ENCODE measurements at regions not wholly inside any gene's neighbourhood (a gene's known extent, or its start where the extent isn't known, plus 50 kb on each side); places are given as distances from the start of the nearest gene placed in this dataset.
"Not testable (repeated sequence)": the region's sequence is repeated elsewhere in the genome, so short reads cannot be mapped to it uniquely, and the experiment has no call there.

DNA sequence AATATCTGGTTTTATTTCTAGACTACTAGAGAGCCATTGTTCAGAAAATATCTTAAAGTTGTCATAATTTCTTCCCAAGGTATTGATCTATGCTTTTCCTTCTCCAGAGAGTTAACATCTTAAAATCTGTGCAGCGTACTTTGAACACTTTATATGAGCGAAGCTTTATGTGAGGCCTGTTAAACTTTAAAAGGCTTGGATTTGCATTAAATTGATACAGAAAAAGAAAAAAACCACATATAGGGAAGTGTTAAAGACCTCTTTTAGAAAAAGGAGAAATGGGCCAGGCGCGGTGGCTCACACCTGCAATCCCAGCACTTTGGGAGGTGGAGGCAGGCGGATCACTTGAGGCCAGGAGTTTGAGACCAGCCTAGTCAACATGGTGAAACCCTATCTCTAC is 59.2 kb upstream of the MORC3 start:
- H3K27ac ChIP-seq: no peak overlapping the region
- peaks cover 0 to 3% of the 10 kb centered on the region in 2 donors for H3K4me1 ChIP-seq
- H3K36me3 ChIP-seq: no peaks in the 10 kb centered on the region
- TF ChIP-seq, protein P1, sequence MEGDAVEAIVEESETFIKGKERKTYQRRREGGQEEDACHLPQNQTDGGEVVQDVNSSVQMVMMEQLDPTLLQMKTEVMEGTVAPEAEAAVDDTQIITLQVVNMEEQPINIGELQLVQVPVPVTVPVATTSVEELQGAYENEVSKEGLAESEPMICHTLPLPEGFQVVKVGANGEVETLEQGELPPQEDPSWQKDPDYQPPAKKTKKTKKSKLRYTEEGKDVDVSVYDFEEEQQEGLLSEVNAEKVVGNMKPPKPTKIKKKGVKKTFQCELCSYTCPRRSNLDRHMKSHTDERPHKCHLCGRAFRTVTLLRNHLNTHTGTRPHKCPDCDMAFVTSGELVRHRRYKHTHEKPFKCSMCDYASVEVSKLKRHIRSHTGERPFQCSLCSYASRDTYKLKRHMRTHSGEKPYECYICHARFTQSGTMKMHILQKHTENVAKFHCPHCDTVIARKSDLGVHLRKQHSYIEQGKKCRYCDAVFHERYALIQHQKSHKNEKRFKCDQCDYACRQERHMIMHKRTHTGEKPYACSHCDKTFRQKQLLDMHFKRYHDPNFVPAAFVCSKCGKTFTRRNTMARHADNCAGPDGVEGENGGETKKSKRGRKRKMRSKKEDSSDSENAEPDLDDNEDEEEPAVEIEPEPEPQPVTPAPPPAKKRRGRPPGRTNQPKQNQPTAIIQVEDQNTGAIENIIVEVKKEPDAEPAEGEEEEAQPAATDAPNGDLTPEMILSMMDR (IDR thresholded peaks at IDR 0.05): peak in 1 of 2 donors; percentile 7
- no peak for DNase-seq (ENCODE audit: low spot score)
- H3K4me3 ChIP-seq: peak overlapping the region in 1 of 2 donors; percentile 47
- no peaks in the 10 kb centered on the region for H3K9me3 ChIP-seq
- H3K27me3 ChIP-seq: no peaks in the 10 kb centered on the region

DNA sequence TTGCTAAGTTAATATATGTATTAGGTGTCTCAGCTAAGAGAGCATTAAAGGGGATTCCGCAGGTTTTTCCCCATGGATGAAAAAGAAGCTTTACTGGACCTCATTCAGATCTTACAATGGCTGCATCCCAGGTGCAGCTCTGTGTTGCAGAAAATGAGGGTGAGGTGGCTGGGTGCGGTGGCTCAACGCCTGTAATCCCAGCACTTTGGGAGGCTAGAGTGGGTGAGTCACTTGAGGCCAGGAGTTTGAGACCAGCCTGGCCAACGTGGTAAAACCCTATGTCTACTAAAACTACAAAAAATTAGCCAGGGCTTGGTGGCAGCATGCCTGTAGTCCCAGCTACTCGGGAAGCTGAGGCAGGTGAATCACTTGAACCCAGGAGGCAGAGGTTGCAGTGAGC is 58.5 kb upstream of the MORC3 start:
- no peak for DNase-seq (ENCODE audit: low spot score)
- H3K27me3 ChIP-seq: no peaks in the 10 kb centered on the region
- no peak overlapping the region for H3K27ac ChIP-seq
- H3K4me1 ChIP-seq: peaks cover 0 to 3% of the 10 kb centered on the region in 2 donors
- TF ChIP-seq, protein P1 (IDR thresholded peaks at IDR 0.05): no peak
- no peaks in the 10 kb centered on the region for H3K9me3 ChIP-seq
- no peak overlapping the region for H3K4me3 ChIP-seq
- H3K36me3 ChIP-seq: no peaks in the 10 kb centered on the region

DNA sequence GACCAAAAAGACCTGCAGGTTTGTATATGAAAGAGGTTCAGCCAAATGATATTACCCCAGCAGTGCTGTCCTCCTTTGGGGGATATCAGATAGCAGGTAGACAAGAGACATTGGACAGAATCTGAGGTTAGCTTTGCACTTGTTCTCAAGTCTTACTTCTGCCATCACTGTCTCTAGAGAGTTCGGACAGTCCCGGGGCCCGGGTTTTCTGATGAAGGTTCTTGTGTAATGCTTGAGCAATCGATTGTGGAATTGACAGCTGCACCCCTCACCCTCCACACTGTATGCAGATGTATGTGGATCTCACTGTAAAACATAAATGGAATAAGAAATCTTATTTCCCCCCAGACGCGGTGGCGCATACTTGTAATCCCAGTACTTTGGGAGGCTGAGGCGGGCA is 56.2 kb upstream of the MORC3 start:
- Histone ChIP-seq H3K4me1 (peaks cover 0 to 3% of the 10 kb centered on the region in 2 donors), H3K4me3 (no peak overlapping the region), H3K27ac (no peak overlapping the region), H3K9me3 (no peaks in the 10 kb centered on the region), H3K27me3 (no peaks in the 10 kb centered on the region), H3K36me3 (no peaks in the 10 kb centered on the region)
- no peak for DNase-seq (ENCODE audit: low spot score)
- TF ChIP-seq, protein P1 (IDR thresholded peaks at IDR 0.05): no peak

DNA sequence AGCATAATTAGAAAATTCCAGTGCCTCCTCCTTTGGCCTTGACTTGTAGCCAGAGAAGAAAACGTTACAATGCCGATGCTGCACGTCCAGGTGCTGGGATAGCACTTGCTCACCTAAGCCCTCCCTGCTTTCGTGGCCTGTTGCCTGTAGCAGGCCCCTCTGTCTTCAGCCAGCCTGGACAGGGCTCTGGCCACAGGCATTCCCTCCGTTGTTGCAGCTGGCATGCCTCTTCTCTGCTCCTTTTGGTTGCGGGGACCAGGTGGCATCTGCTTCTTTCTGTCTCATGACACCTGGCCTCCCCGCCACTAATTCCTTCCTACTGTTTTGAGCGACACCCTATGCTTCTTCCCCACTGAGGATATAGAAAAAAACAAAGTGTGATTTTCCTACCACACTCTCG is 54.6 kb upstream of the MORC3 start:
- no peak for DNase-seq (ENCODE audit: low spot score)
- H3K27ac ChIP-seq: no peak overlapping the region
- H3K27me3 ChIP-seq: no peaks in the 10 kb centered on the region
- TF ChIP-seq, protein P1 (IDR thresholded peaks at IDR 0.05): no peak
- H3K4me1 ChIP-seq: peaks cover 0 to 3% of the 10 kb centered on the region in 2 donors
- H3K36me3 ChIP-seq: no peaks in the 10 kb centered on the region
- H3K4me3 ChIP-seq: no peak overlapping the region
- H3K9me3 ChIP-seq: no peaks in the 10 kb centered on the region

DNA sequence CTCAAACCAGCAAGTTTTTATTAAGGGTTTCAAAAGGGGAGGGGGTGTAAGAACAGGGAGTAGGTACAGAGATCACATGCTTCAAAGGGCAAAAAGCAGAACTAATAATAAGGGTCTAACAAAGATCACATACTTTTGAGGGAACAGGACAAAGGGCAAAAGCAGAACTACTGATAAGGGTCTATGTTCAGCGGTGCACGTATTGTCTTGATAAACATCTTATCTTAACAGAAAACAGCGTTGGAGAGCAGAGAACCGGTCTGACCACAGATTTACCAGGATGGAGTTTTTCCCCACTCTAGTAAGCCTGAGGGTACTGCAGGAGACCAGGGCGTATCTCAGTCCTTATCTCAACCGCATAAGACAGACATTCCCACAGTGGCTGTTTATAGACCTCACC is 52.2 kb upstream of the MORC3 start:
- not testable (repeated sequence) for H3K36me3 ChIP-seq; H3K4me3 ChIP-seq; H3K4me1 ChIP-seq; DNase-seq (ENCODE audit: low spot score); H3K9me3 ChIP-seq; H3K27ac ChIP-seq; H3K27me3 ChIP-seq

DNA sequence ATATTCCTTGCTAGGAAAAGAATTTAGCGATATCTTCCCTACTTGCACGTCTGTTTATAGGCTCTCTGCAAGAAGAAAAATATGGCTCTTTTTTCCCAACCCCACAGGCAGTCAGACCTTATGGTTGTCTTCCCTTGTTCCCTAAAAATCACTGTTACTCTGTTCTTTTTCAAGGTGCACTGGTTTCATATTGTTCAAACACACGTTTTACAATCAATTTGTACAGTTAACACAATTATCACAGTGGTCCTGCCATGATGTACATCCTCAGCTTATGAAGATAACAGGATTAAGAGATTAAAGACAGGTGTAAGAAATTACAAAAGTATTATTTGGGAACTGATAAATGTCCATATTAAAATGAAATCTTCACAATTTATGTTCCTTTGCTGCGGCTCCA is 51.7 kb upstream of the MORC3 start:
- not testable (repeated sequence) for H3K27me3 ChIP-seq; H3K27ac ChIP-seq; H3K9me3 ChIP-seq; H3K36me3 ChIP-seq; H3K4me1 ChIP-seq; DNase-seq (ENCODE audit: low spot score); H3K4me3 ChIP-seq

Measured in right atrium auricular region (tissue), 2 donors.